ENCODE measurements at regions not wholly inside any gene's neighbourhood (a gene's known extent, or its start where the extent isn't known, plus 50 kb on each side); places are given as distances from the start of the nearest gene placed in this dataset.

- H3K27ac ChIP-seq (ENCODE audit: low read depth in 1 of 2, low read length in 1 of 2) = no peak overlapping the region
These were observed 294.6 kb upstream of the CLINT1 start for GRCh38 chr5:158153508-158153907.

GRCh38 chr5:158152136-158152535 lies 293.2 kb upstream of the CLINT1 start:
- Histone ChIP-seq H3K9ac (ENCODE audit: insufficient read depth in 1 of 2, low read length in 2 of 2) (no peak overlapping the region), H3K27me3 (ENCODE audit: control insufficient read depth in 3 of 3, insufficient read depth in 3 of 3, low read length in 2 of 3) (no peaks in the 10 kb centered on the region), H3K27ac (ENCODE audit: low read depth in 1 of 2, low read length in 1 of 2) (no peak overlapping the region), H3K4me1 (ENCODE audit: control insufficient read depth in 5 of 5, insufficient read depth in 5 of 5, low read length in 5 of 5) (no peaks in the 10 kb centered on the region), H3K4me3 (no peak overlapping the region), H3K36me3 (ENCODE audit: control insufficient read depth in 4 of 4, insufficient read depth in 4 of 4, low read length in 4 of 4) (no peaks in the 10 kb centered on the region), H3K9me3 (ENCODE audit: control insufficient read depth in 4 of 4, insufficient read depth in 3 of 4, low read length in 3 of 4) (peaks cover 0 to 2% (median 0%) of the 10 kb centered on the region in 4 donors)
- 88 to 94% methylated on average over 3 of the region's 3 CpGs for WGBS, 2 donors
- ATAC-seq (ENCODE audit: insufficient read depth, low FRiP score) (no peak), DNase-seq (no peak)
- TF ChIP-seq CTCF (IDR thresholded peaks at IDR 0.05; ENCODE audit: control extremely low read depth, extremely low read depth) = no peak

More at GRCh38 chr5:158153508-158153907, 294.6 kb upstream of the CLINT1 start:
- no peak for ATAC-seq (ENCODE audit: insufficient read depth, low FRiP score)
- H3K27me3 ChIP-seq (ENCODE audit: control insufficient read depth in 3 of 3, insufficient read depth in 3 of 3, low read length in 2 of 3) = no peaks in the 10 kb centered on the region
- H3K9ac ChIP-seq (ENCODE audit: insufficient read depth in 1 of 2, low read length in 2 of 2) = no peak overlapping the region
- peaks cover 0 to 2% (median 0%) of the 10 kb centered on the region in 4 donors for H3K9me3 ChIP-seq (ENCODE audit: control insufficient read depth in 4 of 4, insufficient read depth in 3 of 4, low read length in 3 of 4)
- H3K4me3 ChIP-seq = no peak overlapping the region
- no peaks in the 10 kb centered on the region for H3K36me3 ChIP-seq (ENCODE audit: control insufficient read depth in 4 of 4, insufficient read depth in 4 of 4, low read length in 4 of 4)
- 63 to 77% methylated on average over 3 of the region's 3 CpGs for whole genome bisulfite sequencing, 2 donors
- no peak for TF ChIP-seq CTCF (IDR thresholded peaks at IDR 0.05; ENCODE audit: control extremely low read depth, extremely low read depth)
- DNase-seq = no peak
- H3K4me1 ChIP-seq (ENCODE audit: control insufficient read depth in 5 of 5, insufficient read depth in 5 of 5, low read length in 5 of 5) = no peaks in the 10 kb centered on the region

- Histone ChIP-seq H3K36me3 (ENCODE audit: control insufficient read depth in 4 of 4, insufficient read depth in 4 of 4, low read length in 4 of 4) (no peaks in the 10 kb centered on the region), H3K9ac (ENCODE audit: insufficient read depth in 1 of 2, low read length in 2 of 2) (no peak overlapping the region), H3K4me1 (ENCODE audit: control insufficient read depth in 5 of 5, insufficient read depth in 5 of 5, low read length in 5 of 5) (no peaks in the 10 kb centered on the region), H3K9me3 (ENCODE audit: control insufficient read depth in 4 of 4, insufficient read depth in 3 of 4, low read length in 3 of 4) (peaks cover 0 to 2% (median 0%) of the 10 kb centered on the region in 4 donors), H3K27me3 (ENCODE audit: control insufficient read depth in 3 of 3, insufficient read depth in 3 of 3, low read length in 2 of 3) (no peaks in the 10 kb centered on the region), H3K27ac (ENCODE audit: low read depth in 1 of 2, low read length in 1 of 2) (no peak overlapping the region), H3K4me3 (no peak overlapping the region)
- ATAC-seq (ENCODE audit: insufficient read depth, low FRiP score) (no peak), DNase-seq (no peak)
- WGBS, 2 donors = 70 to 86% methylated on average over 1 of the region's 1 CpG
- TF ChIP-seq CTCF (IDR thresholded peaks at IDR 0.05; ENCODE audit: control extremely low read depth, extremely low read depth) = no peak
These were observed 288.3 kb upstream of the CLINT1 start for GRCh38 chr5:158147227-158147626.

- H3K9me3 ChIP-seq (ENCODE audit: control insufficient read depth in 4 of 4, insufficient read depth in 3 of 4, low read length in 3 of 4) = no peaks in the 10 kb centered on the region
- DNase-seq = no peak
- no peak overlapping the region for H3K4me3 ChIP-seq
- no peak overlapping the region for H3K27ac ChIP-seq (ENCODE audit: low read depth in 1 of 2, low read length in 1 of 2)
- ATAC-seq (ENCODE audit: insufficient read depth, low FRiP score) = no peak
- no peak for TF ChIP-seq CTCF (IDR thresholded peaks at IDR 0.05; ENCODE audit: control extremely low read depth, extremely low read depth)
- H3K36me3 ChIP-seq (ENCODE audit: control insufficient read depth in 4 of 4, insufficient read depth in 4 of 4, low read length in 4 of 4) = no peaks in the 10 kb centered on the region
- H3K9ac ChIP-seq (ENCODE audit: insufficient read depth in 1 of 2, low read length in 2 of 2) = no peak overlapping the region
- H3K27me3 ChIP-seq (ENCODE audit: control insufficient read depth in 3 of 3, insufficient read depth in 3 of 3, low read length in 2 of 3) = no peaks in the 10 kb centered on the region
- no peaks in the 10 kb centered on the region for H3K4me1 ChIP-seq (ENCODE audit: control insufficient read depth in 5 of 5, insufficient read depth in 5 of 5, low read length in 5 of 5)
- WGBS, 2 donors = 88 to 92% methylated on average over 4 of the region's 4 CpGs
These were observed 286.9 kb upstream of the CLINT1 start for GRCh38 chr5:158145827-158146226.

Measured in lung (tissue), 11 donors.